Hepatocyte (in vitro differentiated cells): ENCODE measurements at regions not wholly inside any gene's neighbourhood (a gene's known extent, or its start where the extent isn't known, plus 50 kb on each side); places are given as distances from the start of the nearest gene placed in this dataset.
"Not testable (repeated sequence)": the region's sequence is repeated elsewhere in the genome, so short reads cannot be mapped to it uniquely, and the experiment has no call there.

Source experiments
- DNase-seq: peaks from one replicate; pipeline ENCODE4 v3.0.0-alpha.2; 2016; ENCODE audit warnings: low spot score
- H2AFZ ChIP-seq: fragments of 200-600 bp; sonication (generic); 2 replicates; pipeline ENCODE4 v1.6.0; 2016; ENCODE audit warnings: antibody characterized with exemption, mild to moderate bottlenecking
- H3K27ac ChIP-seq: fragments of 200-600 bp; sonication (generic); 2 replicates; pipeline ENCODE4 v1.5.1; 2016; ENCODE audit warnings: mild to moderate bottlenecking
- H3K27me3 ChIP-seq: fragments of 200-600 bp; sonication (generic); 2 replicates; pipeline ENCODE4 v1.6.1; 2016
- H3K36me3 ChIP-seq: fragments of 200-600 bp; sonication (generic); replicated peaks from 2 replicates; pipeline ENCODE4 v1.5.1; 2016; ENCODE audit warnings: low read depth; ENCODE audit not compliant: insufficient read depth
- H3K4me1 ChIP-seq: fragments of 200-600 bp; sonication (generic); 2 replicates; pipeline ENCODE4 v1.5.1; 2016; ENCODE audit warnings: mild to moderate bottlenecking, moderate library complexity; ENCODE audit not compliant: insufficient read depth
- H3K4me2 ChIP-seq: fragments of 200-600 bp; sonication (generic); 2 replicates; pipeline ENCODE4 v1.6.0; 2016
- H3K4me3 ChIP-seq: fragments of 200-600 bp; sonication (generic); 2 replicates; pipeline ENCODE4 v1.5.1; 2016; ENCODE audit warnings: mild to moderate bottlenecking
- H3K79me2 ChIP-seq: fragments of 200-600 bp; sonication (generic); 2 replicates; pipeline ENCODE4 v1.6.0; 2017; ENCODE audit warnings: mild to moderate bottlenecking
- H3K9me2 ChIP-seq: fragments of 200-600 bp; sonication (generic); replicated peaks from 2 replicates; pipeline ENCODE4 v1.6.0; 2017; ENCODE audit warnings: mild to moderate bottlenecking; ENCODE audit not compliant: insufficient read depth
- H3K9me3 ChIP-seq: fragments of 200-600 bp; sonication (generic); 2 replicates; pipeline ENCODE4 v1.5.1; 2016; ENCODE audit warnings: low read depth, mild to moderate bottlenecking
- H4K20me1 ChIP-seq: fragments of 200-600 bp; sonication (generic); 2 replicates; pipeline ENCODE4 v1.6.0; 2016; ENCODE audit warnings: mild to moderate bottlenecking; ENCODE audit not compliant: insufficient read depth, poor library complexity, severe bottlenecking
- EZH2 ChIP-seq: fragments of 200-600 bp; sonication (generic); IDR thresholded peaks from 2 replicates; pipeline ENCODE4 v1.6.1; 2016; ENCODE audit warnings: antibody characterized with exemption, mild to moderate bottlenecking, borderline replicate concordance
- EZH2phosphoT487 ChIP-seq: fragments of 200-600 bp; sonication (generic); IDR thresholded peaks from one replicate; pipeline ENCODE4 v1.6.1; 2018; ENCODE audit warnings: antibody characterized with exemption, mild to moderate bottlenecking, low read depth, moderate library complexity; ENCODE audit not compliant: unreplicated experiment, severe bottlenecking
- WGBS: methylation state at CpG from one replicate; pipeline ENCODE4 v1.1.6; 2016; ENCODE audit warnings: low lambda C conversion rate; ENCODE audit errors: missing lambda C conversion rate; 5-methylcytosine and 5-hydroxymethylcytosine counted together
- TF ChIP-seq, protein P1 (sequence below): fragments of 200-600 bp; sonication (generic); IDR thresholded peaks from 2 replicates; pipeline ENCODE4 v1.5.1; 2016; ENCODE audit warnings: antibody characterized with exemption, mild to moderate bottlenecking; ENCODE audit not compliant: poor library complexity

DNA sequence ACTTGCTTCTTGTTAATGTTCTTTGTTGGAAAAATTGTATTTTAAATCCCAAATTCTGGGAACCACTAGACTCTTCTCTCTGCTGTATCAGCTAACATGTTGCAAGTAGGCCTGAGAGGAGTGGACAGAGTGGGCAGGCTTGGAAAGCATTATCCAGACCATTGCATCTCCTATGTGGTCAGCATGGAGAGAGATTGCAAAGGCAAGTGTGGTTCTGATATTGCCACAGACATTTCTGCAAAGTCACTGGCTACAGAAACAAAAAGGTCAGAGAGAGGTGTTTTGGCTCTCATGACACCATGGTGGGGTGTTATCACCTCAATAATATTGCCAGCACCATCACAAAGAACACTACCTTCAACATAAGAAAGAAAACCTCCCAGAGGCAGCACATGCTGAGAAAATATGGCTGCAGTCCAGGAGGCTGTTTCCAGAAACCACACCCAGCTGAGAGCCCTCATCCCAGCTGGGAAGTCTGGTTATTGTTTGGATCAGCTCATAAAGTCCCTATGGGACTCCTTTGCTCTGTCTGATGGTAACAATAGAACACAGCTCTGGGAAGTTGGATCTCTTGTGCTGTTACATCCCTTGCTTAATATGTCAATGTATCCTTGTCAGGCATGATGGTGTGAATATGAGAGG, 78.2 kb upstream of the TBX18 start:
- Histone ChIP-seq H3K27ac (no peak overlapping the region), H3K4me2 (no peak overlapping the region), H4K20me1 (no peaks in the 10 kb centered on the region), H3K27me3 (no peaks in the 10 kb centered on the region), H3K36me3 (no peaks in the 10 kb centered on the region), H3K9me3 (no peaks in the 10 kb centered on the region), H3K4me3 (no peak overlapping the region), H3K4me1 (peaks cover 4% of the 10 kb centered on the region), H3K79me2 (no peaks in the 10 kb centered on the region), H3K9me2 (no peaks in the 10 kb centered on the region), H2AFZ (no peak overlapping the region)
- peak; percentile 23 for DNase-seq
- TF ChIP-seq EZH2 (no peak), EZH2phosphoT487 (no peak)
- TF ChIP-seq, protein P1, sequence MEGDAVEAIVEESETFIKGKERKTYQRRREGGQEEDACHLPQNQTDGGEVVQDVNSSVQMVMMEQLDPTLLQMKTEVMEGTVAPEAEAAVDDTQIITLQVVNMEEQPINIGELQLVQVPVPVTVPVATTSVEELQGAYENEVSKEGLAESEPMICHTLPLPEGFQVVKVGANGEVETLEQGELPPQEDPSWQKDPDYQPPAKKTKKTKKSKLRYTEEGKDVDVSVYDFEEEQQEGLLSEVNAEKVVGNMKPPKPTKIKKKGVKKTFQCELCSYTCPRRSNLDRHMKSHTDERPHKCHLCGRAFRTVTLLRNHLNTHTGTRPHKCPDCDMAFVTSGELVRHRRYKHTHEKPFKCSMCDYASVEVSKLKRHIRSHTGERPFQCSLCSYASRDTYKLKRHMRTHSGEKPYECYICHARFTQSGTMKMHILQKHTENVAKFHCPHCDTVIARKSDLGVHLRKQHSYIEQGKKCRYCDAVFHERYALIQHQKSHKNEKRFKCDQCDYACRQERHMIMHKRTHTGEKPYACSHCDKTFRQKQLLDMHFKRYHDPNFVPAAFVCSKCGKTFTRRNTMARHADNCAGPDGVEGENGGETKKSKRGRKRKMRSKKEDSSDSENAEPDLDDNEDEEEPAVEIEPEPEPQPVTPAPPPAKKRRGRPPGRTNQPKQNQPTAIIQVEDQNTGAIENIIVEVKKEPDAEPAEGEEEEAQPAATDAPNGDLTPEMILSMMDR: no peak

- H2AFZ ChIP-seq, H3K27ac ChIP-seq, H3K79me2 ChIP-seq, H3K4me1 ChIP-seq, H3K36me3 ChIP-seq, H3K9me2 ChIP-seq, H3K27me3 ChIP-seq, H4K20me1 ChIP-seq, H3K4me2 ChIP-seq, H3K4me3 ChIP-seq, H3K9me3 ChIP-seq, DNase-seq: not testable (repeated sequence)
- 93% methylated on average over 5 of the region's 5 CpGs for WGBS
Observed at GRCh38 chr6:84837068-84837866, 72.9 kb upstream of the TBX18 start.

DNA sequence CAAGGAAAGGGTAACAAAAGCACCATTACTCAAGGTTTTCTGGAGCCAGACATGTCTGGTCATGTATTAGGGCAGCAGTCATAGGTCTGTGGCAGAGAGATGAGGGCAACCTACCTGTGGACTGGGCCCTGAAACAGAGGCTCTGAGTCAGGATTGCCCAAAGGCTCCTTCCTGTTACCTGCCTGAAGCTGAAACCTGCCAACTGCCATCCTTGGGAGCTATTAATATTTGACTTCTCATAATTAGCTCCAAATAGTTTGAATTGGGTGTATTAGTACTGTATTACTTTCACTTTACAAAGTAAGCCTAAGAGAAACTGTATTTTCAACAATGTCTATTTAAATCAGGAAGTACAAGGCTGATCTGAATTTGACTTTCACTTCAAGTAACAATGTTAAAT, 72.0 kb upstream of the TBX18 start:
- no peak overlapping the region for H3K4me3 ChIP-seq
- no peaks in the 10 kb centered on the region for H4K20me1 ChIP-seq
- H3K4me1 ChIP-seq: no peaks in the 10 kb centered on the region
- H2AFZ ChIP-seq: no peak overlapping the region
- TF ChIP-seq EZH2phosphoT487: no peak
- no peak for TF ChIP-seq EZH2
- TF ChIP-seq, protein P1: no peak
- no peak for DNase-seq
- no peaks in the 10 kb centered on the region for H3K79me2 ChIP-seq
- H3K9me2 ChIP-seq: no peaks in the 10 kb centered on the region
- H3K27me3 ChIP-seq: no peaks in the 10 kb centered on the region
- H3K27ac ChIP-seq: no peak overlapping the region
- no peaks in the 10 kb centered on the region for H3K9me3 ChIP-seq
- no peaks in the 10 kb centered on the region for H3K36me3 ChIP-seq
- H3K4me2 ChIP-seq: no peak overlapping the region

- WGBS: 61% methylated on average over 1 of the region's 1 CpG
- Histone ChIP-seq H3K9me3 (no peaks in the 10 kb centered on the region), H3K4me1 (no peaks in the 10 kb centered on the region), H3K9me2 (no peaks in the 10 kb centered on the region), H3K36me3 (no peaks in the 10 kb centered on the region), H4K20me1 (no peaks in the 10 kb centered on the region), H3K27me3 (no peaks in the 10 kb centered on the region), H2AFZ (no peak overlapping the region), H3K4me3 (no peak overlapping the region), H3K79me2 (no peaks in the 10 kb centered on the region), H3K27ac (no peak overlapping the region), H3K4me2 (no peak overlapping the region)
- no peak for DNase-seq
- no peak for TF ChIP-seq EZH2phosphoT487
- TF ChIP-seq, protein P1: no peak
- no peak for TF ChIP-seq EZH2
Observed at GRCh38 chr6:84835340-84835739, 70.9 kb upstream of the TBX18 start.

- not testable (repeated sequence) for H4K20me1 ChIP-seq, H3K36me3 ChIP-seq, H3K4me2 ChIP-seq, H3K4me1 ChIP-seq, H3K9me3 ChIP-seq, H3K79me2 ChIP-seq, H2AFZ ChIP-seq, DNase-seq, H3K27ac ChIP-seq, H3K27me3 ChIP-seq, H3K9me2 ChIP-seq, H3K4me3 ChIP-seq
- 81% methylated on average over 6 of the region's 6 CpGs for WGBS
Observed at GRCh38 chr6:84831924-84832323, 67.5 kb upstream of the TBX18 start.
